K562 (cell line): ENCODE measurements at regions not wholly inside any gene's neighbourhood (a gene's known extent, or its start where the extent isn't known, plus 50 kb on each side); places are given as distances from the start of the nearest gene placed in this dataset.

Experiments used
- ATAC-seq: fragments of 200-7000 bp; cut with Tn5 transposase; 3 replicates; pipeline ENCODE4 v1.9.1; 2020; ENCODE audit warnings: moderate library complexity
- BruUV-seq: library from RNA; stranded (reverse); fragments of 400-500 nt; replicated peaks from 2 replicates; lab custom pipeline; 2021; lab: Mats Ljungman, UMichigan
- CTCF ChIA-PET: fragments of 300-600 bp; formaldehyde crosslinking; extraction: SDS; loops from one replicate; lab custom pipeline; 2021; ENCODE audit warnings: low intra/inter-chr PET ratio; lab: Yijun Ruan, JAX
- POLR2A ChIA-PET: fragments of 300-600, 350-650 bp; sonication (Branson Sonifier 250); formaldehyde crosslinking; extraction: SDS; loops from one replicate; lab custom pipeline; 2021; ENCODE audit warnings: antibody characterized with exemption, inconsistent platforms; lab: Yijun Ruan, JAX
- DNase-seq, 4 experiments: peaks; one replicate each; pipeline versions ENCODE4 v3.0.0 to v3.0.0-alpha.2; 2011 to 2018; ENCODE audit warnings: low spot score in 3 of 4, mixed read lengths in 3 of 4; ENCODE audit errors: extremely low read depth in 1 of 4
- FAIRE-seq: peaks from 2 replicates; lab custom pipeline; 2011; peaks lifted over from hg19 to GRCh38; lab: Jason Lieb, UNC
- H2AFZ ChIP-seq: 2 replicates; pipeline ENCODE4 v1.6.0; 2011; ENCODE audit warnings: low read depth, low read length, control low read depth, inconsistent platforms
- H3K27ac ChIP-seq: fragments of 200-600 bp; 3 replicates; pipeline ENCODE4 v1.8.0; 2011; ENCODE audit warnings: low read depth, mild to moderate bottlenecking, control low read depth, inconsistent platforms, low read length, moderate library complexity, mixed read lengths; ENCODE audit errors: extremely low read depth
- H3K27me3 ChIP-seq, 2 experiments: fragments of 300-600 bp in 1 of 2; 2 replicates in 1 of 2; 3 replicates in 1 of 2; pipeline versions ENCODE4 v1.6.0 to v1.8.0; 2011; ENCODE audit warnings: inconsistent platforms in 2 of 2, low read length in 2 of 2, mild to moderate bottlenecking in 1 of 2, mixed read lengths in 1 of 2, moderate library complexity in 1 of 2; ENCODE audit not compliant: control insufficient read depth in 2 of 2, insufficient read depth in 2 of 2
- H3K36me3 ChIP-seq: fragments of 300-600 bp; 3 replicates; pipeline ENCODE4 v1.8.0; 2011; ENCODE audit warnings: mild to moderate bottlenecking, low read length, inconsistent platforms; ENCODE audit not compliant: control insufficient read depth, insufficient read depth
- H3K4me1 ChIP-seq, 2 experiments: fragments of 200-600 bp in 1 of 2; replicated peaks in 1 of 2; 2 replicates in 1 of 2; 3 replicates in 1 of 2; pipeline versions ENCODE4 v1.5.1 to v1.8.0; 2011; ENCODE audit warnings: inconsistent platforms in 2 of 2, low read length in 2 of 2, mild to moderate bottlenecking in 1 of 2, mixed read lengths in 1 of 2, moderate library complexity in 1 of 2; ENCODE audit not compliant: control insufficient read depth in 2 of 2, insufficient read depth in 2 of 2
- H3K4me2 ChIP-seq: 2 replicates; pipeline ENCODE4 v1.6.1; 2011; ENCODE audit warnings: low read length, control low read depth, inconsistent platforms, mixed read lengths; ENCODE audit not compliant: insufficient read depth
- H3K4me3 ChIP-seq: fragments of 200-600 bp; sonication (generic), shearing (Covaris generic); 2 replicates; pipeline ENCODE4 v1.5.1; 2016; ENCODE audit warnings: control low read depth, inconsistent platforms
- H3K79me2 ChIP-seq: fragments of 200-600 bp; 3 replicates; pipeline ENCODE4 v1.8.0; 2011; ENCODE audit warnings: low read length, inconsistent platforms; ENCODE audit not compliant: control insufficient read depth, insufficient read depth
- H3K9ac ChIP-seq, 2 experiments: 2 replicates each; pipeline versions ENCODE4 v1.6.0 to v1.6.1; 2011; ENCODE audit warnings: low read depth in 2 of 2, low read length in 2 of 2, control low read depth in 1 of 2, inconsistent platforms in 1 of 2, mild to moderate bottlenecking in 1 of 2, mixed read lengths in 1 of 2; ENCODE audit not compliant: insufficient read depth in 1 of 2
- H3K9me1 ChIP-seq: one replicate; pipeline ENCODE4 v1.6.0; 2011; ENCODE audit warnings: inconsistent platforms, mild to moderate bottlenecking, low read length, moderate library complexity; ENCODE audit not compliant: control insufficient read depth, insufficient read depth
- H3K9me3 ChIP-seq: replicated peaks from 2 replicates; pipeline ENCODE4 v1.5.1; 2011; ENCODE audit warnings: low read depth, low read length, inconsistent platforms; ENCODE audit not compliant: control insufficient read depth, insufficient read depth
- H4K20me1 ChIP-seq: replicated peaks from 2 replicates; pipeline ENCODE4 v1.6.1; 2011; ENCODE audit warnings: low read length, inconsistent platforms, mixed read lengths; ENCODE audit not compliant: control insufficient read depth, insufficient read depth
- CBFB ChIP-seq: sonication (generic); formaldehyde crosslinking; IDR thresholded peaks from 2 replicates; pipeline ENCODE4 v1.4.0; 2020; ENCODE audit warnings: mild to moderate bottlenecking, missing genetic modification reagents
- CEBPB ChIP-seq: fragments of 450-650 bp; IDR thresholded peaks from 2 replicates; pipeline ENCODE4 v1.6.1; 2016; ENCODE audit warnings: missing genetic modification characterization, missing compliant biosample characterization
- ELK3 ChIP-seq: fragments of 450-650 bp; formaldehyde crosslinking; IDR thresholded peaks from 2 replicates; pipeline ENCODE4 v1.4.0; 2020; ENCODE audit warnings: mild to moderate bottlenecking
- MNT ChIP-seq, 2 experiments: fragments of 450-650 bp; conservative IDR thresholded peaks; 2 replicates each; pipeline ENCODE4 v1.6.1; 2017; ENCODE audit warnings: mild to moderate bottlenecking in 2 of 2, moderate library complexity in 2 of 2
- MYBL2 ChIP-seq, 2 experiments: fragments of 450-650 bp in 1 of 2; sonication (generic) in 1 of 2; formaldehyde crosslinking in 1 of 2; IDR thresholded peaks; 2 replicates each; pipeline versions ENCODE4 v1.6.1 to v1.8.1; 2017 to 2022; ENCODE audit warnings: borderline replicate concordance in 1 of 2, inconsistent platforms in 1 of 2, low read depth in 1 of 2, mild to moderate bottlenecking in 1 of 2, missing genetic modification reagents in 1 of 2, moderate library complexity in 1 of 2
- WGBS: fragments of 100-300 bp; shearing (Covaris generic); methylation state at CpG from one replicate; pipeline ENCODE4 v1.1.6; 2016; ENCODE audit warnings: low coverage, mixed read lengths; ENCODE audit not compliant: insufficient coverage; ENCODE audit errors: missing lambda C conversion rate; 5-methylcytosine and 5-hydroxymethylcytosine counted together
- in situ Hi-C: fragments of 300-500 bp; cut with MboI; formaldehyde crosslinking; loops from 4 replicates; pipeline ENCODE4 v1.15.0; 2018; ENCODE audit warnings: inconsistent platforms, mixed read lengths
- intact Hi-C: fragments of 100-400 bp; cut with micrococcal nuclease; formaldehyde crosslinking; loops from 2 replicates; pipeline ENCODE4 v1.14.2; 2022

- TF ChIP-seq MNT (conservative IDR thresholded peaks at IDR 0.05): no peak
- TF ChIP-seq ELK3 (CRISPR knock-in tag): no peak
- TF ChIP-seq CBFB: no peak
- TF ChIP-seq, all 486 proteins: peak for 5
These were observed 155.9 kb upstream of the SPATS2L start (continued) for GRCh38 chr2:200150411-200151086.

GRCh38 chr2:200155652-200156051, 150.8 kb upstream of the SPATS2L start:
- no peaks in the 10 kb centered on the region for H3K27me3 ChIP-seq
- no peak overlapping the region for H3K4me3 ChIP-seq
- in situ Hi-C loops: no loop called here
- H3K9ac ChIP-seq: no peak overlapping the region
- H3K9me1 ChIP-seq: no peaks in the 10 kb centered on the region
- ChIA-PET POLR2A (no interaction called here), CTCF (no interaction called here)
- DNase-seq (no peak), ATAC-seq (no peak), FAIRE-seq (no peak)
- H3K79me2 ChIP-seq: no peaks in the 10 kb centered on the region
- intact Hi-C loops: no loop called here
- 0 out of 2 replicates have a peak overlapping the region, but pooled peaks have one; percentile 39 for H3K4me2 ChIP-seq
- H2AFZ ChIP-seq: no peak overlapping the region
- peaks cover 3% of the 10 kb centered on the region for H3K9me3 ChIP-seq
- no peaks in the 10 kb centered on the region for H4K20me1 ChIP-seq
- WGBS: 34% methylated on average over 3 of the region's 3 CpGs
- no peaks in the 10 kb centered on the region for H3K36me3 ChIP-seq
- BruUV-seq: no TSS peak
- H3K4me1 ChIP-seq: peaks cover 0 to 7% of the 10 kb centered on the region in 2 experiments; a peak in 1 of 5 replicates
- H3K27ac ChIP-seq: no peak overlapping the region
- TF ChIP-seq CEBPB (tag) (no peak), MYBL2 (IDR thresholded peaks at IDR 0.05; ENCODE audit: low read depth) (no peak), MYBL2 (CRISPR knock-in tag; IDR thresholded peaks at IDR 0.05; ENCODE audit: borderline replicate concordance) (no peak)
